GM12878 (cell line): ENCODE measurements at regions not wholly inside any gene's neighbourhood (a gene's known extent, or its start where the extent isn't known, plus 50 kb on each side); places are given as distances from the start of the nearest gene placed in this dataset.

ENCODE experiments used
- ATAC-seq: fragments of 200-7000 bp; cut with Tn5 transposase; 3 replicates; pipeline ENCODE4 v1.9.1; 2020; ENCODE audit warnings: mild to moderate bottlenecking, moderate library complexity
- BruUV-seq: library from RNA; stranded (reverse); fragments of 400-500 nt; replicated peaks from 2 replicates; lab custom pipeline; 2021; lab: Mats Ljungman, UMichigan
- CTCF ChIA-PET: fragments of 300-600 bp; sonication (Branson Sonifier 250); formaldehyde crosslinking; extraction: SDS; loops from one replicate; lab custom pipeline; 2021; ENCODE audit warnings: inconsistent platforms; lab: Yijun Ruan, JAX
- POLR2A ChIA-PET: fragments of 350-600 bp; formaldehyde crosslinking; extraction: SDS; loops from one replicate; lab custom pipeline; 2021; ENCODE audit warnings: inconsistent platforms; lab: Charles Lee
- RAD21 ChIA-PET: fragments of 300-600 bp; sonication (Branson Sonifier 250); formaldehyde crosslinking; loops from one replicate; lab custom pipeline; 2023; ENCODE audit warnings: antibody characterized with exemption; ENCODE audit not compliant: unreplicated experiment; lab: Charles Lee
- SMC1A ChIA-PET: fragments of 300-600 bp; sonication (Branson Sonifier 250); formaldehyde crosslinking; loops from one replicate; lab custom pipeline; 2023; ENCODE audit not compliant: unreplicated experiment, uncharacterized antibody; lab: Charles Lee
- DNase-seq: peaks from one replicate; pipeline ENCODE4 v3.0.0-alpha.2; 2011; ENCODE audit warnings: low read depth, low spot score
- FAIRE-seq: peaks from 3 replicates; lab custom pipeline; 2011; peaks lifted over from hg19 to GRCh38; lab: Jason Lieb, UNC
- H2AFZ ChIP-seq: 2 replicates; pipeline ENCODE4 v1.6.0; 2011; ENCODE audit warnings: low read depth, low read length, control low read depth; ENCODE audit not compliant: control insufficient read depth
- H3K27ac ChIP-seq: 2 replicates; pipeline ENCODE4 v1.5.1; 2011; ENCODE audit warnings: control low read depth; ENCODE audit not compliant: control insufficient read depth, insufficient read depth
- H3K27me3 ChIP-seq, 2 experiments: replicated peaks in 1 of 2; 2 replicates each; pipeline versions ENCODE4 v1.6.0 to v1.6.1; 2011; ENCODE audit warnings: low read length in 1 of 2; ENCODE audit not compliant: control insufficient read depth in 2 of 2, insufficient read depth in 2 of 2
- H3K36me3 ChIP-seq, 2 experiments: 2 replicates each; pipeline ENCODE4 v1.5.1; 2011; ENCODE audit warnings: low read length in 1 of 2; ENCODE audit not compliant: control insufficient read depth in 2 of 2, insufficient read depth in 2 of 2
- H3K4me1 ChIP-seq: 2 replicates; pipeline ENCODE4 v1.6.1; 2011; ENCODE audit warnings: mild to moderate bottlenecking, low read length, moderate library complexity, mixed read lengths; ENCODE audit not compliant: control insufficient read depth, insufficient read depth
- H3K4me2 ChIP-seq: 2 replicates; pipeline ENCODE4 v1.6.0; 2011; ENCODE audit warnings: control low read depth; ENCODE audit not compliant: control insufficient read depth, insufficient read depth
- H3K4me3 ChIP-seq: fragments of 200-600 bp; sonication (generic); 2 replicates; pipeline ENCODE4 v1.5.1; 2016
- H3K79me2 ChIP-seq: 2 replicates; pipeline ENCODE4 v1.6.0; 2011; ENCODE audit warnings: low read length; ENCODE audit not compliant: control insufficient read depth, insufficient read depth
- H3K9ac ChIP-seq: 2 replicates; pipeline ENCODE4 v1.8.0; 2011; ENCODE audit warnings: low read length, control low read depth, mixed read lengths; ENCODE audit not compliant: control insufficient read depth, insufficient read depth
- H3K9me3 ChIP-seq: replicated peaks from 3 replicates; pipeline ENCODE4 v1.5.1; 2011; ENCODE audit warnings: mild to moderate bottlenecking, low read length; ENCODE audit not compliant: control insufficient read depth, insufficient read depth
- H4K20me1 ChIP-seq: 2 replicates; pipeline ENCODE4 v1.6.0; 2011; ENCODE audit not compliant: control insufficient read depth, insufficient read depth
- E4F1 ChIP-seq: fragments of 450-650 bp; IDR thresholded peaks from 2 replicates; pipeline ENCODE4 v1.6.1; 2018; ENCODE audit warnings: borderline replicate concordance, mild to moderate bottlenecking; ENCODE audit not compliant: partially characterized antibody
- EZH2 ChIP-seq: IDR thresholded peaks from 2 replicates; pipeline ENCODE4 v1.6.1; 2012; ENCODE audit warnings: low read depth, mild to moderate bottlenecking, control low read depth, inconsistent platforms, low read length, borderline replicate concordance; ENCODE audit not compliant: control insufficient read depth
- SMAD1 ChIP-seq: fragments of 450-650 bp; IDR thresholded peaks from 2 replicates; pipeline ENCODE4 v1.6.1; 2018; ENCODE audit warnings: mild to moderate bottlenecking, low read depth; ENCODE audit not compliant: partially characterized antibody
- TAF1 ChIP-seq: IDR thresholded peaks from 2 replicates; pipeline ENCODE4 v1.6.1; 2011; ENCODE audit warnings: mild to moderate bottlenecking, low read depth, low read length, borderline replicate concordance
- TBL1XR1 ChIP-seq: IDR thresholded peaks from 2 replicates; pipeline ENCODE4 v1.6.1; 2012; ENCODE audit warnings: low read depth, low read length, improper control_type of control experiment
- ZNF274 ChIP-seq: IDR thresholded peaks from one replicate; pipeline ENCODE4 v1.8.0; 2011; ENCODE audit not compliant: insufficient read length, insufficient read depth
- in situ Hi-C: fragments of 300-500 bp; cut with MboI; formaldehyde crosslinking; loops from 9 replicates; pipeline ENCODE4 v1.14.3; 2018; ENCODE audit warnings: mixed read lengths
- intact Hi-C: fragments of 100-400 bp; cut with micrococcal nuclease; formaldehyde crosslinking; loops from one replicate; pipeline ENCODE4 v1.14.2; 2022; ENCODE audit not compliant: unreplicated experiment
- TF ChIP-seq, protein P1 (sequence below): IDR thresholded peaks from 2 replicates; pipeline ENCODE4 v1.6.1; 2011; ENCODE audit warnings: borderline replicate concordance, low read depth, mild to moderate bottlenecking, moderate library complexity, mixed read lengths, low read length; ENCODE audit not compliant: insufficient read depth; ENCODE audit errors: extremely low read length

DNA sequence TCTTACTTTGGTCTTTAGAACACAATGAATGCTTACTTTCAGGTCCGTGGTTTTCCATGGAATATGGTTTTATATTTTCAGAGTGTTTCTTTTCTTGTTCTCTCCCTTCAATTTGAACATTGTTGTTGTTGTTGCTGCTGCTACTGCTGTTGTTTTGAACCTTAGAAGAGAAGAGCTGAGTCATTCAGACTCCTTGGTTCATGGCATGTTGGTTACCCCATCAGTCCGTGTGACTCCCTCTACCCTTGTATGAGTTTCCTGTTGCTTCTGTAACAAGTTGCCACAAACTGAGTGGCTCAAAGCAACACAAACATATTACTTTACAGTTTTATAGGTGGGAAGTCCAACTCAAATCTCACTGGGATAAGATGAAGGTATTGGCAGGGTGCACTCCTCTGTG lies 511.0 kb downstream of the INSC start (continued):
- TF ChIP-seq, protein P1, sequence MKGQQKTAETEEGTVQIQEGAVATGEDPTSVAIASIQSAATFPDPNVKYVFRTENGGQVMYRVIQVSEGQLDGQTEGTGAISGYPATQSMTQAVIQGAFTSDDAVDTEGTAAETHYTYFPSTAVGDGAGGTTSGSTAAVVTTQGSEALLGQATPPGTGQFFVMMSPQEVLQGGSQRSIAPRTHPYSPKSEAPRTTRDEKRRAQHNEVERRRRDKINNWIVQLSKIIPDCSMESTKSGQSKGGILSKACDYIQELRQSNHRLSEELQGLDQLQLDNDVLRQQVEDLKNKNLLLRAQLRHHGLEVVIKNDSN: no peak
- TF ChIP-seq EZH2 (no peak), TAF1 (no peak), ZNF274 (no peak), E4F1 (no peak)

DNA sequence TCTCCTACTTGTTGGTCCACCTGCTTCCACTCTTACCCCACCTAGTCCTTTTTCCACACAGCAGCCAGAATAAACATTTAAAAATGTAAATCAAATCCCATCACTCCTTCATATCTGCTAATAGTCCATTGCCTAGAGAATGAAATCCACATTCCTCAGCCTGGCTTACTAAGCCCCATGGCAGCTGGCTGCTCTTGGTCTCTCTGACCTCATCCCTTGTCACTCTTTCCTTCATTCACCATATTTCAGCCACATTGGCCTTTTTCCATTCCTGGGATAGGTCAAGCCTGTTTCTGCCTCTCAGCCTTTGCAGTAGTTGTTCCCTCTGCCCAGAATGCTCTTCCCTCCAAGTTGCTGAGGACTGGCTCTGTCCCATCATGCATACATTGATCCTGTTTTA lies 512.8 kb downstream of the INSC start:
- TF ChIP-seq TBL1XR1: no peak
- TF ChIP-seq SMAD1: no peak
- no peaks in the 10 kb centered on the region for H3K79me2 ChIP-seq
- H3K36me3 ChIP-seq: no peaks in the 10 kb centered on the region
- DNase-seq (no peak), ATAC-seq (no peak), FAIRE-seq (no peak)
- RAD21 ChIA-PET: no interaction called here
- H3K9me3 ChIP-seq: no peaks in the 10 kb centered on the region
- H3K4me3 ChIP-seq: no peak overlapping the region
- H3K27me3 ChIP-seq: peaks cover 0 to 2% of the 10 kb centered on the region in 2 experiments; a peak in 1 of 4 replicates
- H3K4me2 ChIP-seq: no peak overlapping the region
- no peaks in the 10 kb centered on the region for H4K20me1 ChIP-seq
- SMC1A ChIA-PET: no interaction called here
- no peaks in the 10 kb centered on the region for H3K4me1 ChIP-seq
- no peak overlapping the region for H2AFZ ChIP-seq
- POLR2A ChIA-PET: no interaction called here
- no peak overlapping the region for H3K9ac ChIP-seq
- CTCF ChIA-PET: no interaction called here
- in situ Hi-C loops: no loop called here
- intact Hi-C loops: no loop called here
- H3K27ac ChIP-seq: no peak overlapping the region
- no TSS peak for BruUV-seq
